Vagina (tissue), 2 donors: ENCODE measurements at regions not wholly inside any gene's neighbourhood (a gene's known extent, or its start where the extent isn't known, plus 50 kb on each side); places are given as distances from the start of the nearest gene placed in this dataset.

ENCODE experiments used
- DNase-seq, 2 donors: peaks; one replicate each; pipeline ENCODE4 v3.0.0-alpha.2; 2017; ENCODE audit errors: extremely low spot score in 2 of 2
- H3K27ac ChIP-seq: fragments of 200-600 bp; sonication (generic); one replicate; pipeline ENCODE4 v1.5.1; 2019
- H3K27me3 ChIP-seq: fragments of 200-600 bp; sonication (generic); one replicate; pipeline ENCODE4 v1.5.1; 2019
- H3K36me3 ChIP-seq, 2 donors: fragments of 200-600 bp; sonication (generic); one replicate each; pipeline ENCODE4 v1.5.1; 2017 to 2019
- H3K4me1 ChIP-seq: fragments of 200-600 bp; sonication (generic); one replicate; pipeline ENCODE4 v1.5.1; 2019
- H3K4me3 ChIP-seq, 2 donors: fragments of 200-600 bp; sonication (generic); 1 replicate in 1 of 2; 2 replicates in 1 of 2; pipeline ENCODE4 v1.5.1; 2016 to 2019
- H3K9me3 ChIP-seq: fragments of 200-600 bp; sonication (generic); one replicate; pipeline ENCODE4 v1.5.1; 2019
- CTCF ChIP-seq, 3 experiments: fragments of 450-650 bp in 2 of 3; fragments of 200-600 bp in 1 of 3; sonication (generic) in 1 of 3; IDR thresholded peaks; one replicate each; pipeline ENCODE4 v1.5.1; 2017 to 2019; ENCODE audit warnings: antibody characterized with exemption in 3 of 3, mild to moderate bottlenecking in 2 of 3, moderate library complexity in 2 of 3
- POLR2A ChIP-seq, 2 donors: fragments of 450-650 bp; IDR thresholded peaks; one replicate each; pipeline ENCODE4 v1.6.1; 2017; ENCODE audit warnings: antibody characterized with exemption in 2 of 2, mild to moderate bottlenecking in 2 of 2, moderate library complexity in 2 of 2
- POLR2AphosphoS5 ChIP-seq, 2 donors: sonication (generic); formaldehyde crosslinking; IDR thresholded peaks; one replicate each; pipeline ENCODE4 v1.9.0; 2017; ENCODE audit warnings: antibody characterized with exemption in 2 of 2, mild to moderate bottlenecking in 2 of 2, low read depth in 1 of 2; ENCODE audit not compliant: insufficient read depth in 1 of 2
- intact Hi-C: fragments of 100-400 bp; cut with DNase I; formaldehyde crosslinking; loops from one replicate; pipeline ENCODE4 v1.15.1; 2023

GRCh38 chr13:99656844-99657381 is 155.6 kb downstream of the TM9SF2 start:
- Histone ChIP-seq H3K9me3 (no peaks in the 10 kb centered on the region), H3K27ac (no peak overlapping the region), H3K4me3 (no peak overlapping the region), H3K4me1 (peaks cover 18% of the 10 kb centered on the region), H3K27me3 (no peaks in the 10 kb centered on the region), H3K36me3 (no peaks in the 10 kb centered on the region)
- no peak for DNase-seq
- TF ChIP-seq CTCF (IDR thresholded peaks at IDR 0.05), result no peak
- TF ChIP-seq POLR2AphosphoS5 (IDR thresholded peaks at IDR 0.05; ENCODE audit: insufficient read depth in 1 of 2, low read depth in 1 of 2), result no peak
- TF ChIP-seq POLR2A (IDR thresholded peaks at IDR 0.05), result no peak
- intact Hi-C loops, result loop anchor here (10.0 kb wide), 2 partner anchors 578 to 858 kb away; no protein-coding TSS in a partner anchor

- Histone ChIP-seq H3K36me3 (no peaks in the 10 kb centered on the region), H3K27me3 (no peaks in the 10 kb centered on the region), H3K9me3 (no peaks in the 10 kb centered on the region), H3K4me1 (peaks cover 18% of the 10 kb centered on the region), H3K27ac (no peak overlapping the region), H3K4me3 (no peak overlapping the region)
- intact Hi-C loops, result loop anchor here (10.0 kb wide), 2 partner anchors 579 to 859 kb away; no protein-coding TSS in a partner anchor
- DNase-seq, result no peak
- TF ChIP-seq POLR2A (IDR thresholded peaks at IDR 0.05) (no peak), POLR2AphosphoS5 (IDR thresholded peaks at IDR 0.05; ENCODE audit: insufficient read depth in 1 of 2, low read depth in 1 of 2) (peak in 1 of 2 donors; percentile 48), CTCF (IDR thresholded peaks at IDR 0.05) (peak; percentile 72 to 94 (median 85))
Measured at GRCh38 chr13:99656092-99656745, 154.9 kb downstream of the TM9SF2 start.

- no peak for DNase-seq
- no peaks in the 10 kb centered on the region for H3K27me3 ChIP-seq
- no peak overlapping the region for H3K4me3 ChIP-seq
- no peaks in the 10 kb centered on the region for H3K36me3 ChIP-seq
- H3K4me1 ChIP-seq, result peaks cover 18% of the 10 kb centered on the region
- intact Hi-C loops, result loop anchor here (10.0 kb wide), 2 partner anchors 579 to 859 kb away; no protein-coding TSS in a partner anchor
- no peaks in the 10 kb centered on the region for H3K9me3 ChIP-seq
- no peak overlapping the region for H3K27ac ChIP-seq
- TF ChIP-seq CTCF (IDR thresholded peaks at IDR 0.05), result no peak
- TF ChIP-seq POLR2A (IDR thresholded peaks at IDR 0.05), result no peak
Measured at GRCh38 chr13:99655351-99656091, 154.2 kb downstream of the TM9SF2 start.

- H3K4me1 ChIP-seq, result peaks cover 18% of the 10 kb centered on the region
- no peak overlapping the region for H3K27ac ChIP-seq
- no peaks in the 10 kb centered on the region for H3K9me3 ChIP-seq
- DNase-seq, result no peak
- TF ChIP-seq POLR2A (IDR thresholded peaks at IDR 0.05) (no peak), POLR2AphosphoS5 (IDR thresholded peaks at IDR 0.05; ENCODE audit: insufficient read depth in 1 of 2, low read depth in 1 of 2) (no peak), CTCF (IDR thresholded peaks at IDR 0.05) (no peak)
- H3K36me3 ChIP-seq, result no peaks in the 10 kb centered on the region
- H3K27me3 ChIP-seq, result no peaks in the 10 kb centered on the region
- intact Hi-C loops, result loop anchor here (10.0 kb wide), 2 partner anchors 581 to 861 kb away; no protein-coding TSS in a partner anchor
- H3K4me3 ChIP-seq, result no peak overlapping the region
Measured at GRCh38 chr13:99654076-99654475, 152.8 kb downstream of the TM9SF2 start.
